Ovary (tissue), 7 donors: ENCODE measurements at regions not wholly inside any gene's neighbourhood (a gene's known extent, or its start where the extent isn't known, plus 50 kb on each side); places are given as distances from the start of the nearest gene placed in this dataset.

Source experiments
- DNase-seq, 5 donors: peaks; one replicate each; pipeline ENCODE4 v3.0.0-alpha.2; 2019 to 2020
- H3K27ac ChIP-seq, 2 donors: fragments of 200-600 bp; one replicate each; pipeline versions ENCODE4 v1.5.1 to v1.8.0; 2019 to 2022
- H3K27me3 ChIP-seq: fragments of 200-600 bp; one replicate; pipeline ENCODE4 v1.8.0; 2022
- H3K36me3 ChIP-seq: fragments of 200-600 bp; sonication (generic); one replicate; pipeline ENCODE4 v1.5.1; 2019
- H3K4me1 ChIP-seq: one replicate; pipeline ENCODE4 v1.8.1; 2013; ENCODE audit warnings: mild to moderate bottlenecking, moderate library complexity; ENCODE audit not compliant: insufficient read depth
- H3K4me3 ChIP-seq: fragments of 200-600 bp; sonication (generic); one replicate; pipeline ENCODE4 v1.5.1; 2017
- H3K9me3 ChIP-seq, 2 donors: fragments of 200-600 bp in 1 of 2; sonication (generic) in 1 of 2; one replicate each; pipeline versions ENCODE4 v1.5.1 to v1.8.1; 2013 to 2019; ENCODE audit warnings: mild to moderate bottlenecking in 1 of 2, moderate library complexity in 1 of 2
- EP300 ChIP-seq: sonication (generic); formaldehyde crosslinking; IDR thresholded peaks from one replicate; pipeline ENCODE4 v1.6.1; 2017; ENCODE audit warnings: antibody characterized with exemption
- POLR2A ChIP-seq: fragments of 450-650 bp; IDR thresholded peaks from one replicate; pipeline ENCODE4 v1.6.1; 2017; ENCODE audit warnings: antibody characterized with exemption, mild to moderate bottlenecking, moderate library complexity
- WGBS, 3 donors: extraction: QIAGEN DNeasy Blood & Tissue Kit in 1 of 3; methylation state at CpG; one replicate each; pipeline versions ENCODE4 v1.1.5 to v1.1.7; 2013 to 2017; 5-methylcytosine and 5-hydroxymethylcytosine counted together
- intact Hi-C, 4 donors: fragments of 100-400 bp; cut with DNase I; formaldehyde crosslinking; loops; one replicate each; pipeline versions ENCODE4 v1.11.0 to v1.15.1; 2022 to 2023
- TF ChIP-seq, protein P1 (sequence below), 3 donors: fragments of 450-650 bp in 2 of 3; fragments of 200-600 bp in 1 of 3; IDR thresholded peaks; one replicate each; pipeline versions ENCODE4 v1.5.1 to v1.8.0; 2016 to 2022; ENCODE audit warnings: antibody characterized with exemption in 3 of 3, mild to moderate bottlenecking in 1 of 3
- donor health status: DM: no; HTN: no; CAD: no; lungs with moderate emphysema.
- donor health status: DM: no; HTN: no; CAD: no.
- donor health status: Bipolar disorder and iron deficiency.
- donor health status: DM: no; HTN: no; CAD: no.
- donor health status: DM: yes; HTN: yes; CAD: no.

DNA sequence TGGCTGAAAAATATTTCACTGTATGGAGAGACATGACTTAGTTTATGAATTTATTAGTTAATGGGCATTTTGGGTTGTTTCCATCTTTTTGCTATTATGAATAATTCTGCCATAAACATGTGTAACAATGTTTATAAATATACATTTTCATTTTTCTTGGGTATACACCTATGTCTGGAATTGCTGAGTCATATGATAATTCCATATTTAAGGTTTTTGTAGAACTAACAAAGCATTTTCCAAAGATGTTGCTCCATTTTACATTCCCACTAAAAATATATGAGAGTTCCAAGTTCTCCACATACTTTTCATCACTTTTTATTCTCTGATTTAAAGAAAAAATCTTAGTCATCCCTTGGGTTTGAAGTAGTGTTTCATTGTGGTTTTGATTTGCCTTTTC is 108.8 kb upstream of the LRRTM4 start:
- Histone ChIP-seq H3K27ac (no peak overlapping the region), H3K27me3 (no peaks in the 10 kb centered on the region), H3K9me3 (no peaks in the 10 kb centered on the region), H3K36me3 (no peaks in the 10 kb centered on the region), H3K4me3 (no peak overlapping the region), H3K4me1 (no peaks in the 10 kb centered on the region)
- TF ChIP-seq POLR2A (no peak), EP300 (no peak)
- TF ChIP-seq, protein P1, sequence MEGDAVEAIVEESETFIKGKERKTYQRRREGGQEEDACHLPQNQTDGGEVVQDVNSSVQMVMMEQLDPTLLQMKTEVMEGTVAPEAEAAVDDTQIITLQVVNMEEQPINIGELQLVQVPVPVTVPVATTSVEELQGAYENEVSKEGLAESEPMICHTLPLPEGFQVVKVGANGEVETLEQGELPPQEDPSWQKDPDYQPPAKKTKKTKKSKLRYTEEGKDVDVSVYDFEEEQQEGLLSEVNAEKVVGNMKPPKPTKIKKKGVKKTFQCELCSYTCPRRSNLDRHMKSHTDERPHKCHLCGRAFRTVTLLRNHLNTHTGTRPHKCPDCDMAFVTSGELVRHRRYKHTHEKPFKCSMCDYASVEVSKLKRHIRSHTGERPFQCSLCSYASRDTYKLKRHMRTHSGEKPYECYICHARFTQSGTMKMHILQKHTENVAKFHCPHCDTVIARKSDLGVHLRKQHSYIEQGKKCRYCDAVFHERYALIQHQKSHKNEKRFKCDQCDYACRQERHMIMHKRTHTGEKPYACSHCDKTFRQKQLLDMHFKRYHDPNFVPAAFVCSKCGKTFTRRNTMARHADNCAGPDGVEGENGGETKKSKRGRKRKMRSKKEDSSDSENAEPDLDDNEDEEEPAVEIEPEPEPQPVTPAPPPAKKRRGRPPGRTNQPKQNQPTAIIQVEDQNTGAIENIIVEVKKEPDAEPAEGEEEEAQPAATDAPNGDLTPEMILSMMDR (IDR thresholded peaks at IDR 0.05) = no peak
- no peak for DNase-seq
- intact Hi-C loops = no loop called here

DNA sequence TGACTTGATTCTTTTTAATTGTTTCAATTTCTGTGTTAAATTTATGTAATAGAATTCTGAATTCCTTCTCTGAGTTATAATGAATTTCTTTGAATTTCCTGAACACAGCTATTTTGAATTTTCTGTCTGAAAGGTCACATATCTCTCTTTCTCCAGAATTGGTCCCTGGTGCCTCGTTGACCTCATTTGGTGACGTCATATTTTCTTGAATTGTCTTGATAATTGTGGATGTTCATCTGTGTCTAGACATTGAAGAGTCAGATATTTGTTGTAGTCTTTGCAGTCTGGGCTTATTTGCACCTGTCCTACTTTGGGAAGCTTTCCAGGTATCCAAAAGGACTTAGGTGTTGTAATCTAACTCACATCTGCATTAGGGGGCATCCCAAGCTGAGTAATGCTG is 111.4 kb upstream of the LRRTM4 start:
- no peaks in the 10 kb centered on the region for H3K4me1 ChIP-seq
- H3K4me3 ChIP-seq = no peak overlapping the region
- TF ChIP-seq, protein P1 (IDR thresholded peaks at IDR 0.05) = no peak
- TF ChIP-seq EP300 (no peak), POLR2A (no peak)
- no peaks in the 10 kb centered on the region for H3K9me3 ChIP-seq
- no peak for DNase-seq
- no peak overlapping the region for H3K27ac ChIP-seq
- intact Hi-C loops = no loop called here
- 75 to 83% (median 78%) methylated on average over 2 of the region's 2 CpGs for WGBS, 3 donors
- no peaks in the 10 kb centered on the region for H3K36me3 ChIP-seq
- no peaks in the 10 kb centered on the region for H3K27me3 ChIP-seq

DNA sequence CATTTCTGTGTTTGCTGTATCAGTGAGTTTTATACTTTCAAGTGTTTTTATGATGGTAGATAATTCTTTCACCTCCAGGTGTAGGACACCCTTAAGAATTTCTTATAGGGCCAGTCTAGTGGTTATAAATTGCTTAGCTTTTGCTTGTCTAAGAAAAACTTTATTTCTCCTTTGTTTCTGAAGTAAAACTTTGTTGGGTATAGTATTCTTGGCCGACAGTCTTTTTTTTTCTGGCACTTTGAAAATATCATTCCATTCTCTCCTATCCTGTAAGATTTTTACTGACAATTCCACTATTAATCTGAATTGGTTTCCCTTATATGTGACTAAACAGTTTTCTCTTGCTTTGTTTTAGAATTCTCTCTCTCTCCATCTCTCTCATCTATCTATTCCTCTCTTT is 118.7 kb upstream of the LRRTM4 start:
- H3K27ac ChIP-seq = no peak overlapping the region
- TF ChIP-seq POLR2A = no peak
- TF ChIP-seq, protein P1 (IDR thresholded peaks at IDR 0.05) = no peak
- TF ChIP-seq EP300 = no peak
- H3K4me3 ChIP-seq = no peak overlapping the region
- 78 to 86% (median 79%) methylated on average over 1 of the region's 1 CpG for WGBS, 3 donors
- H3K27me3 ChIP-seq = no peaks in the 10 kb centered on the region
- intact Hi-C loops = no loop called here
- DNase-seq = no peak
- no peaks in the 10 kb centered on the region for H3K9me3 ChIP-seq
- H3K36me3 ChIP-seq = no peaks in the 10 kb centered on the region
- H3K4me1 ChIP-seq = no peaks in the 10 kb centered on the region

DNA sequence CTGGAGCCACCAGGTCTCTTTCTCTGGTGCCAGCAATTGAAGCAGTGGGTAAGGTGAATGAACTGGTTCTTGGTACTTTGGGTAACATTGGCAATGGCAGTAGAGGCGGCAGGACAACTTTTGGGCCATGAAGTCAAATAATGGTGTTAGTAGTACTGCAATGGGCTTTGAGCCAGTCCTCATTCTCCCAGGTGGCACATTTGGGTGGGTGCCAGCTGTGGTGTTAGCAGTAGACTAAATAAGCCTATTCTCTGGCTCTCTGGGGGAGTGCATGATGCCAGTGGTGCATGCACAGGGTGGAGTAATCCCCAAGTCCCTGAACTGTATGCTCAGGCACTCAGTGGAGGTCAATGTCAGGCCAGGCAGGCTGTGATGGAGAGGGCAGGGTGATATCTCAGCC is 120.2 kb upstream of the LRRTM4 start:
- no peak for TF ChIP-seq POLR2A
- TF ChIP-seq EP300 = no peak
- TF ChIP-seq, protein P1 (IDR thresholded peaks at IDR 0.05) = no peak
- Histone ChIP-seq H3K4me1 (no peaks in the 10 kb centered on the region), H3K27ac (no peak overlapping the region), H3K4me3 (no peak overlapping the region), H3K9me3 (no peaks in the 10 kb centered on the region), H3K27me3 (no peaks in the 10 kb centered on the region), H3K36me3 (no peaks in the 10 kb centered on the region)
- 92 to 100% (median 98%) methylated on average over 1 of the region's 1 CpG for WGBS, 3 donors
- no peak for DNase-seq
- intact Hi-C loops = no loop called here

DNA sequence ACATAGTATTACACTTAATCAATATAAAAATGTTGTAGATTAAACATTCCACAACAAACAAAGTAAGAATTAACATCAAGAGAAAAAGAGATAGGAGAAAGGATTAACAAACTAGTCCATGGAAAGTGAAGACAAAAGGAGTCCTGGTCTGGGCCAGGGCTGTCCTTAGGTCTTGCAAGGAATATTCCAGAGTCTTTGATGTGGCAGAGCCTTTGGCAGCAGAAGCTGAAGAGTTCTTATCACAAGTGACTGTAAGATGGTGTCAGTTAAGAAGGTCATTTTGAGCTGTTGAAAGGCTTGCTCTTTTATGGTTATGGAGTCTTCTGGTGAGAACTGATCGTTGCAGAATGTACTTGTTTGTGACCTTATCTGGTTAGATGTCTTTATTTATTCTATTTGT is 127.7 kb upstream of the LRRTM4 start:
- Histone ChIP-seq H3K4me1 (no peaks in the 10 kb centered on the region), H3K27me3 (no peaks in the 10 kb centered on the region), H3K9me3 (no peaks in the 10 kb centered on the region), H3K27ac (no peak overlapping the region), H3K36me3 (no peaks in the 10 kb centered on the region), H3K4me3 (no peak overlapping the region)
- WGBS, 3 donors = 31 to 58% (median 58%) methylated on average over 1 of the region's 1 CpG
- no peak for TF ChIP-seq POLR2A
- TF ChIP-seq, protein P1 (IDR thresholded peaks at IDR 0.05) = no peak
- TF ChIP-seq EP300 = no peak
- intact Hi-C loops = no loop called here
- DNase-seq = no peak
